Stimulated activated CD4-positive, alpha-beta T cell treated with anti-CD3 and anti-CD28 coated beads, Interleukin-12 subunit alpha, Interleukin-12 subunit beta, amount 100 ng/mL, for 24 hours (primary cell): ENCODE measurements at regions not wholly inside any gene's neighbourhood (a gene's known extent, or its start where the extent isn't known, plus 50 kb on each side); places are given as distances from the start of the nearest gene placed in this dataset.
"Not testable (repeated sequence)": the region's sequence is repeated elsewhere in the genome, so short reads cannot be mapped to it uniquely, and the experiment has no call there.

Experiments used
- DNase-seq, 2 experiments: peaks; one replicate each; pipeline ENCODE4 v3.0.0-alpha.2; 2020; ENCODE audit warnings: low read depth in 2 of 2

DNA sequence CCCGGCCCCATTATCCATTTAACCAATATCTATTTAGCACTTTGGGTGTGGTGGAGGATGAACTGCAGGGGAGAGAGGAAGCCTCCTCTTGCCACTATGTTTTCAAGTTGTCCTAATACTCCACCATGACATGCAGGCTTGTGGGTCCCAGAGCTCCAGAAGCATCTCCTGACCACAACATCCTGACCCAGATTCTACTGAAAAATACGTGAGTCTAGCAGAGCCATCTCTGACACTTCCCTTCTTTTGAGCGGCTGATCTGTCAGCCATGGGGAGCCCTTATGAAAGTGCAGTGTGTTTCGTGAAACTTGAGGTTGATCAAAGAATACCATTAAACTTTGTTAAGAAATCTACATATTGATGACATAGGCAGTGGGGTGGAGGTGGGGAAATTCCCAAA is 126.6 kb downstream of the UNC93B1 start:
- not testable (repeated sequence) for DNase-seq

DNA sequence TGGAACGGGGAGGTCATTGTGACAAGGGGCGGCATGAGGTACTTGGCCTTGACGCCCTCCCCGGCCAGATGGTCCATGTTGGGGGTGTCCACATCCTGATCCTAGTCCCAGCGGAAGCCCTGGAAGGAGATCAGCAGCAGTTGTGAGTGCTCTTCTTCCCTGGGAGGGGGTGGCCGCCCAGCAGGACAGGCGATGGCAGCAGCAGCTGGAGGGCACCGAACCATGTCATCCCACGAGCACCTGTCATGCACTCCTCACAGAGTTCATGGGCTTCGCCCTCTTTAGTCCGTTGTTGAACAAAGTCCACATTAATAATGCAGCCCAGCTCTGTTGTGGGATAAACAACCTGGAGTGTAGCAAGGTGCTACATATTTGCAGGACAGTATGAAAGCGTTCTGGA is 130.7 kb downstream of the UNC93B1 start:
- DNase-seq = not testable (repeated sequence)

DNA sequence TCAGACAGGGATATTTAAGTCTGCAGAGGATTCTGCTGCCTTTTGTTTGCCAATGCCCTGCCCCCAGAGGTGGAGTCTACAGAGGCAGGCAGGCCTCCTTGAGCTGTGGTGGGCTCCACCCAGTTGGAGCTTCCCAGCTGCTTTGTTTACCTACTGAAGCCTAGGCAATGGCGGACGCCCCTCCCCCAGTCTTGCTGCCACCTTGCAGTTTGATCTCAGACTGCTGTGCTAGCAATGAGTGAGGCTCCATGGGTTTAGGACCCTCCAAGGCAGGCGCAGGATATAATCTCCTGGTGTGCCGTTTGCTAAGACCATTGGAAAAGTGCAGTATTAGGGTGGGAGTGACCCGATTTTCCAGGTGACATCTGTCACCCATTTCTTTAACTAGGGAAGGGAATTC is 132.7 kb downstream of the UNC93B1 start:
- not testable (repeated sequence) for DNase-seq

DNA sequence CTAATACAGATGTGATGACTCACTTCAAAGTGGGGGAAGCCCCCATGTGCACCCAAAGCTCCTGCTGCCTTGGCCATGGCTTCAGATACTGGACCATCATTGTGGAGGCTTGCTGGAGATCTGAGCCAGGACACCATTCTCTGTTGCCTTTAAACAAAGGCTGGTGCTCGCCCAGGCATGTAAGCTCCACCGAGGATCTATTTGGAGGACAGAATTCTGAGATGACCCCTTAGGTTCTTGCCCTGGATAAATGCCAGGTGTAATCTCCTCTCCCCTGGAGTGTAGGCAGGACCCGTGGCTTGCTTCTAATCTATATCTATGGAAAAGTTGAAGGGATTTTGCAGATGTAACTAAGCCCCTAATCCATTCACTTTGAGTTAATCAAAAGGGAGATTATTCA is 141.0 kb downstream of the UNC93B1 start:
- DNase-seq = not testable (repeated sequence)

DNA sequence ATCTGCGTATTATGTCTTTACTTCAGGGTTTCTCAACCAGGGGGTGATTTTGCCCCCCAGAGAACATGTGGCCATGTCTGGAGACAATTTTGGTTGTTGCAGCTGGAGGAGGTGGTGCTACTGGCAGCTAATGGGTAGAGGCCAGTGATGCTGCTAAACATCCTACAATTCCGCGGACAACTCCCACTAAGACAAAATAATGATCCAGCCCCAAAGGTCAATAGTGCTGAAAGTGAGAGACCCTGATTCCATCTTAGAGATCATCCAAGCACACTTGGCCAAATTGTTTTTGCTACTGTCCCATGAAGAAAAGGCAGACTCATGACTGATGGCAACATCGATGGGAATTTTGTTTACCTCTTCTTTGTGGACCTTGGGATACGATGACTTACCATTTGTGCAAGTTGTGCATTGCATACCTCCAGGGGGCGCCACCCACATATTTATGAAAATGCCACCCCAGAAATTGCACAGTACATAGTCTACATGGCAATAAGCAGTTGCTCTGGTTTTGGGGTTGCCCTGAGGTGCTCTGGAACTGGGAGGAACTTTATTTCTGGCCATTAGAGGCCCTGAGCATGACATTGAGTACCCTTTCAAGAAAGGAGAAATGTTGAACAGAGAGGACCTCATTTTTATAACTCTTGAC is 144.3 kb downstream of the UNC93B1 start:
- peak; percentile 30 to 44 for DNase-seq

DNA sequence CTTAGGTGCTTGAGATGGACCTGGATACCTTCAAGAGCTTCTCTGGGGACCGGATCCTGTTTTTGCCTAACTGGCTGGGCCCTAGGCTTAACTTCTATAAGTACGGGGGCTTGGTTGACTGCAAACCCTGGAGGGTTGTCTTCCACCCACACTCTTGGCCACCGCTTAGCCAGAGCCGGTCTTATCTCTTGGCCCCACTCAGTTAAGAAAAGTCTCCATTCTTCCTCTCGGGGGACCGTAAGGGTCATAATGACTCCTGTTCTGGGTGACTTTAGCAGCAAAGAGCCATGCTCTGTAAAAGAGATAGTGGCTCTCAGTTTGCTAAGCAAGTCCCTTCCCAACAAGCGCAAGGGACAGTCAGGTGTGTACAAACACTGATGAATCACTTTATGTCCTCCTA is 153.2 kb downstream of the UNC93B1 start:
- DNase-seq = not testable (repeated sequence)

DNA sequence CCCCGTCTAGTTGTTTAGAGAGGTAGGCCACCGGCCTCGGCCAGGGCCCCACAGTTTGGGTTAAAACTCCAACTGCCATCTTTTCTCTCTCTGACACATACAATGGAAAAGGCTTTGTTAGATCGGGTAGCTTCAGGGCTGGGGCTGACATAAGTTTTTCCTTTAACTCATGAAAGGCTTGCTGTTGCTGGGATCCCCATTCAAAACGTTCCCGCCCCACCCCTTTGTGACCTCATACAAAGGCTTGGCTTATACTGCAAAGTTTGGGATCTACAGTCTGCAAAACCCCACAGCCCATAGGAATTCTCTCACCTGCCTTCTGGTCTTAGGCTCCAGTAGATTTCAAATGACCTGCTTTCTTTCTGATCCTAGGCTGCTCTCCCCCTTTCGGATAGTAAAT is 154.1 kb downstream of the UNC93B1 start:
- not testable (repeated sequence) for DNase-seq

DNA sequence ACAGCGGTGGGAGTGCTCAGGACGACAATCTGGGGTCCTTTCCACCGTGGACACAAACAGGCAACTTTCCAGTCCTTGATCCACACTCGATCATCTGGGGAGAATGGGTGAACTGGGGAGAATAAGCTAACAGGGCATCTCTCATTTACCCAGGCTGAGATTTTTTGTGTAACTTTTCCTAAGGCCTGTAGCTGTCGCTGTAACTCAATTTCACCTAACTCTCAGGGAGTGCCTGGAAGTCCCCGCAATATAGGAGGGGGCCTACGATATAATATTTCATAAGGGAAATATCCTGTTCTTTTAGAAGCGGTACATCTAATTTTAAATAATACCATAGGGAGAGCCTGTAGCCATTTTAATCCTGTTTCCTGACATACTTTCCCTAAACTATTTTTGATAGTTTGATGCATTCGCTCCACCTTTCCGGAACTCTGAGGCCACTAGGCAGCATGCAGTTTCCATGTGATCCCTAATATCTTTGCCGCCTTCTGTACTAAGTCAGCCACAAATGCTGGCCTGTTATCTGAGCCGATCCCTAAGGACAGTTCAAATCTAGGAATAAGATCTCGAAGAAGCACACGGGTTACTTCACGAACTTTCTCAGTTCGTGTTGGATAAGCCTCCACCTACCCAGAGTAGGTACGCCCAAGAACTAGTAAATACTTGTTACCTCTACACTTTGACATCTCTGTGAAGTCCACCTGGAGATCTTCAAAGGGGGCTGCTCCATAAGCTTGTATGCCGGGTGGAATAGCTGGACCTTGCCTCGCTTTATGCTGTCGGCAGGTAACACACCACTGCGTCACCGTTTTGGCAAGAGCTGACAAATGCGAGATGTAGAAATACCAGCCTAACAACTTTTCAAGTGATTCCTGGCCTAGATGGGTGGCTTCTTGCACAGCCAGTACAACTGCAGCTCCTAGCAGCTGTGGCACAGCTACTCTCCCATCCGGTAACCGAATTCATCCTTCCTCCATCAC is 155.7 kb downstream of the UNC93B1 start:
- not testable (repeated sequence) for DNase-seq

DNA sequence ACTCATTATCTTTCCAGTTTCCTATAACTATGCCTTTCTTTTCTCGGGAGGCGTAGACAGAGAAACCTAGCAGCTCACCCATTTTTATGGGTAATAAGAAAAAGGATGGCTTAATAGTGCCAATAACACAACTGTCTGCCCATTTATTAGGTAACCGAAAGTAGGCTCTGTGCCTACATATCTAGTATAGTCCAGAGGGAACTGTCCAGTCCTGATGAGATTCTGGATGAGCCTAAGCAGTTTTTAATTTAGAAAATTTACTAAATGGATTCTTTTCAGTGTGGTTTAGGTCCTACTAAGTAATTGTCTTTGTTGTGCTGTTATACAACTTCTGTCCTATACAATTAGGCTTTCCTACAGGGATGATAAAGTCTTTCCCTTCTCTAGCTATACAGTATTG is 157.6 kb downstream of the UNC93B1 start:
- DNase-seq = not testable (repeated sequence)

DNA sequence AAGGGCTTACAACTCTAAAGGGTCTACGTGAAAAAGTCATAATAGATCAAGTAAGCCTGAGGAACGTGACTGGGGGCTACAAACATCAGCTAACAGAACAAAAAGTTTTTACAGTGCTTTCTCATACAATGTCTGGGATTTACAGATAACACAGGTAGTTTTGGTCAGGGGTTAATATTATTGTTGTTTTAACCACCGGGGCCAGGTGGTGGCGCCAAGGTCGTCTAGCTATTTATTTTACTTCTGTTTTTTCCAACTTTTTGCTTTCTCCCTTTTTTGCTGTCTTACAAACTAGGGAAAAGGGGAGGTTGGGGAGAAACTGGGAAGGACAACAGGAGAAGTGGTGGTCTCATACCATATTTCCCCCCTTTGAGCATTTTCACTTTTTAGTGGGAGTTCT is 158.6 kb downstream of the UNC93B1 start:
- not testable (repeated sequence) for DNase-seq

DNA sequence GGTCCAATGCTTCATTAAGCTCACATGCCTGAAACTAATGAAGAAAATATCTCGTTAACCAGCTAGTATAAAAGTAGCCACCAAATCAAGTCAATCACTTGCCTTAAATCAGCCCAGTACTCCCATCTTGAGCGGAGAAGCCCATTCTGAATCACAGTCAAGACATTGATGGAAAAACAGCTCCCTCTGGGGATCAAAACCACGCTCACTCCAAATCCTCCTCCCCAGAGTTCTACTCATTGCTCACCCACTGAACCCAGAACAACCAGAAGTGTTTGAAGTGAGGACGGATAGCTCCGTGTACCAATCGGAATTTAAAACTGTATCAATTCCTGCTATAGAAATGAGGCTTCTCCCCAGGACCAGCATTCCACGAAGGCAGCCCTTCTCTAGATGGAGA is 163.3 kb downstream of the UNC93B1 start:
- DNase-seq = not testable (repeated sequence)

DNA sequence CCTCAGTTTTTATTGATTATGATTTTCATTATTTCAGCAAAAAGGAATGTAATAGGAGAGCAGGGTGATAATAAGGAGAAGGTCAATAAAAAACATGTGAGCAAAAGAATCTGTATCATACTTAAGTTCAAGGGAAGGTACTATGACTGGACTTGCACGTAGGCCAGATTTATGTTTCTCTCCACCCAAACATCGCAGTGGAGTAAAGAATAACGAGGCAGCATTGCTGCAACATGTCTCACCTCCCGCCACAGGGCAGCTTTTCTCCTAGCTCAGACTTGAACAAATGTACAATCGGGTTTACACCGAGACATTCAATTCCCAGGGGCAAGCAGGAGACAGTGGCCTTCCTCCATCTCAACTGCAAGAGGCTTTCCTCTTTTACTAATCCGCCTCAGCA is 155.7 kb upstream of the ALDH3B2 start:
- not testable (repeated sequence) for DNase-seq

DNA sequence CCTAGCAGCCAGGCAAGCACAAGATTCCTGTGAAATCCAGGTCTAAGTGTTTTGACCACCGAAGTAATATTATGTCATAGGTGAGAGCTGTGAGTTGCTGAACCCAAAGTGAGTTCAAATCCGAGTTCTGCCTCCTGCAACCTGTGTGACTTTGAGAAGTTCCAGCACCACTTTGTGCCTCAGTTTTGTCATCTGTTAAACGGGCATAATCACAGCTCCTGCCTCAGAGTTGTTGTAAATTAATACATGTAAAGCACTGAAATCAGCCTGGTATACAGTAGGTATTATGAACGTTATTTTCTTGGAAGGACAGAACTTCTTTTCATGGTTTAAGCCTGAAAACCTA is 152.5 kb upstream of the ALDH3B2 start:
- not testable (repeated sequence) for DNase-seq

DNA sequence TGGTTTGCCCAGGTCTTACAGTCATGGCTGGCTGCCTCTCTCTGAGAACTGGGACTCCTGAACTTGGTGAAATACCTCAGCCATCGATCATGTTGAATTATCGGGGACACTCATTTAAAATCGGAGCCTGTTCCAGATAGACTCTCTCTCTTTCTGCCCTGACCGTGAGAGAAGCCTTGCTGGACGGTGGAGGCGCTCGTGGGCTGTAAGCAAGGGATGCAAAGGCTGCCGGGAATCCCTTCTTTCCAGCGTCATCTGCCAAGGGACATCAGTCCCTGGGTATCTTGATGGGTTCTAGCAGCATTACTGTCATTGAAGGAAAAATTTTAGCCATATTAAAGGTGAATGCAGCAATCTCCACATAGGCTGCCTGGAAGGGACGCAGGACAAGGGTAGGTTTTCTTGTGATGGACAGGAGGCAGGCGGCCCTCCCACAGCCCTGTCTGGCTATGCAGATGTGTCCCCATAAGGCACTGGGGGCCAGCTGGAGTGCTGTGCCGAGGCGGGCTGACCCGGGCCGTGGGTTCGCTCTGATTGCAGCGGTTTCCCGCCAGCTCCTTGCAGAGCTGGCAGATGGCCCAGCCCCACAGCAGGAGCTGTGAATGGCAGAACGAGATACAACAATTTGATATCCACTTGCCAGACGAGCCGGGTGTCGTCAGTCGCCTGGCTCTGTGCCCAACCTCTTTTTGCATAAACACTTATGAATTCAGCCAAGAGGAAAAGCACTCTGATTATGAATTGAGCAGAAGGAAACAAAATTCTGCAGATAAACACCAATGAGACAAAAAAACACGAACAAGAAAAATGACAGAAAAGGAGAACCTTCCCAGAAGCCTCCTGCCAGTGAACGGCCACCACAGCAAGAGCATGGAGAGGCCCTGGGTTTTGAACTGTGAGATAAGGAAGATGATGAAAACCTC is 151.9 kb upstream of the ALDH3B2 start:
- not testable (repeated sequence) for DNase-seq

DNA sequence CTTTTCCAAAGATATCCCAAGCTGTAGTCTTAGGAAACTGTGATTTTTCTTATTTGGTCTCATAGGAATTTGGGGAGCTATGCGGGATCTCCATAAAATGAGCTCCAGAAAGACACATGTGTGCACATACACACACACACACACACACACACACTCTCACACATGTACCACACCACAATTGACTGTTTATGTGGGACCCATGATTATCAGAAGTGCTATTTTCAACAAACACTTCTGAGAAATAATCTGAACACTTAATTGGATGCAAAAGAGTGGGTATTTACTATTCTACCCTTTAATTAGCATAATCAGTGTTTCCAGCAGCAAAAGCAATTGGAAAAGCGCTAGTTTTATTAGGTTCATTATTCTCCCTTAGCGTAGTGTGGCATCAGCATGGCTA is 150.4 kb upstream of the ALDH3B2 start:
- DNase-seq = not testable (repeated sequence)

DNA sequence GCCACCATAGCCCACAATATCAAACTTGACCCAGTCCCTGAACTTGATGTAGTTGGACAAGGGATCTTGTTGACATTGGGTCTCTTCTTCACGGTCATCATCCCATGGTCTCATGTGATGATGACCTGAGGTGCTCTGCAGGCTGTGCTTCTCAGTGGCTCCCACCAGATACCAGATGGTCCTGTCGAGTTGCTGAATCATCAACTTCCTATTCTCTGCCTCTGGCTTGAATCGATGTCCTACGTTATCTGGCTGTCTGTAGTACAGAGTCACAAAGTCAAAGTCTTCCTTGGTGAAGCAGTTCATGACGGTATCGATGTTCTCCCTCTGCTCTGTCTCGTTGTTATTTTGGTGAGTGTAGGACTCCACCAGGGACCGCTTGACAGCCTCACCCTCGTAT is 145.7 kb upstream of the ALDH3B2 start:
- DNase-seq = no peak

DNA sequence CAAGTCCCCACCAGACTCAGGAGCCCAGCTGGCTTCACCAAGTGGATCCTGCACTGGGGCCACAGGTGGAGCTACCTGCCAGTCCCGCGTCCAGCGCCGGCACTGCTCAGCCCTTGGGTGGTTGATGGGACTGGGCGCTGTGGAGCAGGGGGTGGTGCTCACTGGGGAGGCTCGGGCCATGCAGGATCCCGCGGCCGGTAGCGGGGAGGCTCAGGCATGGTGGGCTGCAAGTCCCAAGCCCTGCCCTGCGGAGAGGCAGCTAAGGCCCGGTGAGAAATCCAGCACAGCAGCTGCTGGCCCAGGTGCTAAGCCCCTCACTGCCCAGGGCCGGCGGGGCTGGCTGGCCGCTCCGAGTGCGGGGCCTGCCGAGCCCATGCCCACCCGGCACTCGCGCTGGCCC is 143.1 kb upstream of the ALDH3B2 start:
- DNase-seq = not testable (repeated sequence)

DNA sequence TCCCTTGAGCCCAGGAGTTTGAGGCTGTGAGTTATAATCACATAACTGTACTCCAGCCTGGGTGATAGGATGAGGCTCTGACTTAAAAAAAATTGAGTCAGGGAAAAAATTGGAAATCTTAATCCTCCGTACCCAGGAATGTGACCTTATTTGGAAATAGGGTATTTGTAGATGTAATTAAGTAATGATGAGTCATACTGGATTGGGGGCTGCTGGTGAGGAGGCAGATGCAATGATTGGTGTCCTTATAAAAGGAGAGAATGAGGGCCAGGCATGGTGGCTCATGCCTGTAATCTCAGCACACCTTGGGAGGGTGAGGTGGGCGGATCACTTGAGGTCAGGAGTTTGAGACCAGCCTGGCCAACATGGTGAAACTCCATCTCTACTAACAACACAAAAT is 134.9 kb upstream of the ALDH3B2 start:
- not testable (repeated sequence) for DNase-seq

DNA sequence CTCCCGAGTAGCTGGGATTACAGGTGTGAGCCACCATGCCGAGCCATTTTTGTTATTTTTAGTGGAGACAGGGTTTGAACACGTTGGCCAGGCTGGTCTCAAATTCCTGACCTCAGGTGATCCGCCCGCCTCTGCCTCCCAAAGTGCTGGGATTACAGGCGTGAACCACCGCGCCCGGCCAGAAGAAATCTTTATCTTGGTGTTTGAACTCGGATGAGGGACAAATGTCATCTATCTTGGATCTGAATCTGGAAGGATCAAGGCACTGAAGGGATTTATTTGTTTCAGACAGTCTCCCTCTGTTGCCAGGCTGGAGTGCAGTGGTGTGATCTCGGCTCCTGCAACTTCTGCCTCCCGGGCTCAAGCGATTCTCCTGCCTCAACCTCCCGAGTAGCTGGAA is 133.5 kb upstream of the ALDH3B2 start:
- not testable (repeated sequence) for DNase-seq

DNA sequence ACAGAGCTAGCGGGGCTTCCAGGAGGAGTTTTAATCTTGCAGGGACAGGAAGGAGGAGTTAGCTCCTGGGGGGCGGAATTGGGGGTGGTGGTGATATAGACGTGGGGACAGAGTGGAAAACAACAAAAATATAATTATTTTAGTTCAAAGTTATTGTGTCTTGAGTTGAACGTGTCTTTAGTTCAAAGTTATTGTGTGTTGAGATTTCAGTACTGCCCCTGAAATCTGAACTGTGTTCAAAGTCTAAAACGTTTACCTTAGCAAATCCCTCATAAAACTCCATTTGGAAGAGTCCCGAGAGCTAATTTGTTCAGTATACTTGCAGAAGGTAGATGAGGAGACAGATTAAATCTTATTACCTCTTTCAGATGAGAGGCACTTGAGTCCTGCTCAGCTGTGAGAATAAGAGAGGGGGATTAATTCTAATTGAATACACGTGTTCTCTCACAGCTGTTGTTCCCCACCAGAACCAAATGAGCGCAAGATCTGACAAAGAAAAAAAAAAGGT is 132.4 kb upstream of the ALDH3B2 start:
- DNase-seq = not testable (repeated sequence)

DNA sequence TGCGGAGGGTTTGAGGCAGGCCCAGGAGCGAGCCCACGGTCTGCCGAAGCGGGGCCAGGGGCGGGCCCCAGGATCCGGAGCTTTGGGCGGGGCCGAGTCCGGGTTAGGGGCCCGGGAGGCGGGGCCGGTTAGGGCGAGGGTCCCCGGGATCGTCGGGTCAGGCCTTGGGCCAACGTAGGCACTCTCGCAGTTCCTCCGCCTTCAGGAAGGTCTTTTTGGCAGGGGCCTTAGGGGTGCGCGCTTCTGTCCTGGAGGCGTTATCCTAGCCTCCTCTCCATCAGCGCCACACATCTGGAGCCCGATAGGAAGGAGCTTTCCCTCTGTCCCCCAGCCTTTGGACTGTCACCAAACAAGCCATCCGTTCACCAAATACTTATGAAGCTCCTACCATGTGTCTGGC is 131.8 kb upstream of the ALDH3B2 start:
- not testable (repeated sequence) for DNase-seq
